GM13976 (cell line): ENCODE measurements at regions not wholly inside any gene's neighbourhood (a gene's known extent, or its start where the extent isn't known, plus 50 kb on each side); places are given as distances from the start of the nearest gene placed in this dataset.

Experiments used
- DNase-seq: peaks from one replicate; pipeline ENCODE4 v3.0.0; 2012; ENCODE audit warnings: low spot score
- CTCF ChIP-seq: IDR thresholded peaks from 2 replicates; pipeline ENCODE4 v1.5.1; 2012; ENCODE audit warnings: borderline replicate concordance, mild to moderate bottlenecking; ENCODE audit not compliant: insufficient read depth; ENCODE audit errors: extremely low read depth, missing control alignments, control extremely low read depth
- in situ Hi-C: fragments of 300-500 bp; cut with MboI; formaldehyde crosslinking; loops from one replicate; pipeline ENCODE4 v1.12.0; 2022; ENCODE audit warnings: low sequenced_read_pairs, mixed read lengths, inconsistent platforms; ENCODE audit not compliant: unreplicated experiment

GRCh38 chr20:50425076-50425475 is 85.1 kb upstream of the PTPN1 start:
- DNase-seq = no peak
- in situ Hi-C loops = no loop called here
- TF ChIP-seq CTCF = no peak

- no peak for TF ChIP-seq CTCF
- in situ Hi-C loops = no loop called here
- no peak for DNase-seq
Measured at GRCh38 chr20:50426866-50427718, 83.1 kb upstream of the PTPN1 start.

GRCh38 chr20:50427719-50428083 is 82.5 kb upstream of the PTPN1 start:
- no peak for TF ChIP-seq CTCF
- DNase-seq = no peak
- in situ Hi-C loops = no loop called here

- no peak for TF ChIP-seq CTCF
- no peak for DNase-seq
- in situ Hi-C loops = no loop called here
Measured at GRCh38 chr20:50428097-50428828, 81.9 kb upstream of the PTPN1 start.

- in situ Hi-C loops = no loop called here
- TF ChIP-seq CTCF = no peak
Measured at GRCh38 chr20:50429412-50429811, 80.8 kb upstream of the PTPN1 start.

GRCh38 chr20:50431066-50431450 is 79.1 kb upstream of the PTPN1 start:
- DNase-seq = no peak
- in situ Hi-C loops = no loop called here

More at GRCh38 chr20:50429412-50429811, 80.8 kb upstream of the PTPN1 start:
- DNase-seq = no peak

More at GRCh38 chr20:50431066-50431450, 79.1 kb upstream of the PTPN1 start:
- no peak for TF ChIP-seq CTCF
